ENCODE measurements at regions not wholly inside any gene's neighbourhood (a gene's known extent, or its start where the extent isn't known, plus 50 kb on each side); places are given as distances from the start of the nearest gene placed in this dataset.

DNA sequence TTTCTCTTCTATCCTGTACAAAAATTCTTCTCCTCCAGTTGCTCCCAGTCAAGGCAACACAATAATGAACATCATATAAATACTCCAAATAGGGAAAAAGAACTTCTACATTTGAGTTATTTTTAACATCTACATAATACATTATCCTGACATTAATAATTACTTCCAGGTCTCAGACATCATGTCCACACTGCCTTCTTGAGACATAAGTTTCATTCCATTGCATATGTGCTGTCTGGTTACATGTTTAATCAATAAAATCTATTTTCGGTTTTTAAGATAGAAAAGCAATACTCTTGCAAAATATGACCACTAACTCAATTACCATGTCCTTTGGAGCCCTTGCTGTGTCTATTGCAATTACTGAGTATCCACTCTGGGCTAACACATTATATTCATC, 881.9 kb downstream of the GALC start:
- no peak overlapping the region for H3K4me3 ChIP-seq
- Mint-ChIP-seq H3K27ac (no peak overlapping the region), H3K27me3 (ENCODE audit: insufficient read depth, low read depth, poor library complexity) (no peaks in the 10 kb centered on the region), H3K4me3 (no peak overlapping the region), H3K36me3 (ENCODE audit: low read depth) (no peaks in the 10 kb centered on the region), H3K9me3 (no peaks in the 10 kb centered on the region), H3K4me1 (peaks cover 22% of the 10 kb centered on the region; the same call in 2 of the 3 replicates)
- ATAC-seq (no peak), DNase-seq (ENCODE audit: low spot score) (no peak)
- H3K4me2 ChIP-seq, result no peak overlapping the region
- no peaks in the 10 kb centered on the region for H3F3A ChIP-seq (replicated peaks; ENCODE audit: low read depth)
- no peak overlapping the region for H3K27ac ChIP-seq (ENCODE audit: low read depth)
- TF ChIP-seq, protein P1, sequence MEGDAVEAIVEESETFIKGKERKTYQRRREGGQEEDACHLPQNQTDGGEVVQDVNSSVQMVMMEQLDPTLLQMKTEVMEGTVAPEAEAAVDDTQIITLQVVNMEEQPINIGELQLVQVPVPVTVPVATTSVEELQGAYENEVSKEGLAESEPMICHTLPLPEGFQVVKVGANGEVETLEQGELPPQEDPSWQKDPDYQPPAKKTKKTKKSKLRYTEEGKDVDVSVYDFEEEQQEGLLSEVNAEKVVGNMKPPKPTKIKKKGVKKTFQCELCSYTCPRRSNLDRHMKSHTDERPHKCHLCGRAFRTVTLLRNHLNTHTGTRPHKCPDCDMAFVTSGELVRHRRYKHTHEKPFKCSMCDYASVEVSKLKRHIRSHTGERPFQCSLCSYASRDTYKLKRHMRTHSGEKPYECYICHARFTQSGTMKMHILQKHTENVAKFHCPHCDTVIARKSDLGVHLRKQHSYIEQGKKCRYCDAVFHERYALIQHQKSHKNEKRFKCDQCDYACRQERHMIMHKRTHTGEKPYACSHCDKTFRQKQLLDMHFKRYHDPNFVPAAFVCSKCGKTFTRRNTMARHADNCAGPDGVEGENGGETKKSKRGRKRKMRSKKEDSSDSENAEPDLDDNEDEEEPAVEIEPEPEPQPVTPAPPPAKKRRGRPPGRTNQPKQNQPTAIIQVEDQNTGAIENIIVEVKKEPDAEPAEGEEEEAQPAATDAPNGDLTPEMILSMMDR (conservative IDR thresholded peaks at IDR 0.05; ENCODE audit: low read depth in 2 of 2), result no peak
- no peaks in the 10 kb centered on the region for H3K36me3 ChIP-seq (ENCODE audit: insufficient read depth)
- H3K4me1 ChIP-seq (ENCODE audit: insufficient read depth), result peaks cover 21% of the 10 kb centered on the region
- no peak overlapping the region for H2AFZ ChIP-seq
- no peaks in the 10 kb centered on the region for H4K20me1 ChIP-seq (replicated peaks; ENCODE audit: insufficient read depth)
- no peaks in the 10 kb centered on the region for H3K27me3 ChIP-seq (ENCODE audit: insufficient read depth)
- H3K79me2 ChIP-seq (replicated peaks; ENCODE audit: insufficient read depth), result no peaks in the 10 kb centered on the region
- H3K9me2 ChIP-seq (ENCODE audit: insufficient read depth), result 0 out of 2 replicates have a peak, but pooled peaks cover 3% of the 10 kb centered on the region

DNA sequence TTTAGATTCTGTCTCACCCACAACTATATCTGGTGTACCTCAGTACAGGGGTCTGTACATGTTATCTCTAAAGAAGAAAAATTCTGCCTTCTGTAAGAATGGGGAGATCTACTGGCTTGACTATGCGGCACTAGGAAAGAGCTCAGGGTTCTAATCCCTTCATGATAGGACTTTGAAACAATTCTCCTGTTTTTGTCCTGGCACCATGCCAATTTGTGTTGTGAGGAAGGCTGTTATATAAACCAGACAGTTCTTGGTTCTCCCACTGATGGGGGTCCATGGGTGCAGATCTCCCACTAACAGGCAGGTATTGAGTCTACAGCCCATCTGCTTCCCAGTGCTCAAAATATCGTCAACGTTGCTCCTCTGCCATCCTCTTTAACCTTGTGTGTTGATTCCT, 883.7 kb downstream of the GALC start:
- Histone ChIP-seq H3K4me3 (no peak overlapping the region), H3K9me2 (ENCODE audit: insufficient read depth) (0 out of 2 replicates have a peak, but pooled peaks cover 3% of the 10 kb centered on the region), H3K4me2 (no peak overlapping the region), H3K27me3 (ENCODE audit: insufficient read depth) (no peaks in the 10 kb centered on the region), H2AFZ (no peak overlapping the region), H3K79me2 (replicated peaks; ENCODE audit: insufficient read depth) (no peaks in the 10 kb centered on the region), H3K36me3 (ENCODE audit: insufficient read depth) (no peaks in the 10 kb centered on the region), H3F3A (replicated peaks; ENCODE audit: low read depth) (no peaks in the 10 kb centered on the region), H3K4me1 (ENCODE audit: insufficient read depth) (peaks cover 7% of the 10 kb centered on the region), H3K27ac (ENCODE audit: low read depth) (no peak overlapping the region), H4K20me1 (replicated peaks; ENCODE audit: insufficient read depth) (no peaks in the 10 kb centered on the region)
- H3K27ac Mint-ChIP-seq, result no peak overlapping the region
- no peak for DNase-seq (ENCODE audit: low spot score)
- peaks cover 10% of the 10 kb centered on the region; the same call in 2 of the 3 replicates for H3K4me1 Mint-ChIP-seq
- H3K27me3 Mint-ChIP-seq (ENCODE audit: insufficient read depth, low read depth, poor library complexity), result no peaks in the 10 kb centered on the region
- H3K36me3 Mint-ChIP-seq (ENCODE audit: low read depth), result no peaks in the 10 kb centered on the region
- ATAC-seq, result no peak
- H3K9me3 Mint-ChIP-seq, result no peaks in the 10 kb centered on the region
- no peak overlapping the region for H3K4me3 Mint-ChIP-seq
- no peak for TF ChIP-seq ZNF331 (CRISPR knock-in tag; IDR thresholded peaks at IDR 0.05; ENCODE audit: low read depth)
- TF ChIP-seq EZH2phosphoT487 (IDR thresholded peaks at IDR 0.05; ENCODE audit: unreplicated experiment), result no peak
- TF ChIP-seq, protein P2, sequence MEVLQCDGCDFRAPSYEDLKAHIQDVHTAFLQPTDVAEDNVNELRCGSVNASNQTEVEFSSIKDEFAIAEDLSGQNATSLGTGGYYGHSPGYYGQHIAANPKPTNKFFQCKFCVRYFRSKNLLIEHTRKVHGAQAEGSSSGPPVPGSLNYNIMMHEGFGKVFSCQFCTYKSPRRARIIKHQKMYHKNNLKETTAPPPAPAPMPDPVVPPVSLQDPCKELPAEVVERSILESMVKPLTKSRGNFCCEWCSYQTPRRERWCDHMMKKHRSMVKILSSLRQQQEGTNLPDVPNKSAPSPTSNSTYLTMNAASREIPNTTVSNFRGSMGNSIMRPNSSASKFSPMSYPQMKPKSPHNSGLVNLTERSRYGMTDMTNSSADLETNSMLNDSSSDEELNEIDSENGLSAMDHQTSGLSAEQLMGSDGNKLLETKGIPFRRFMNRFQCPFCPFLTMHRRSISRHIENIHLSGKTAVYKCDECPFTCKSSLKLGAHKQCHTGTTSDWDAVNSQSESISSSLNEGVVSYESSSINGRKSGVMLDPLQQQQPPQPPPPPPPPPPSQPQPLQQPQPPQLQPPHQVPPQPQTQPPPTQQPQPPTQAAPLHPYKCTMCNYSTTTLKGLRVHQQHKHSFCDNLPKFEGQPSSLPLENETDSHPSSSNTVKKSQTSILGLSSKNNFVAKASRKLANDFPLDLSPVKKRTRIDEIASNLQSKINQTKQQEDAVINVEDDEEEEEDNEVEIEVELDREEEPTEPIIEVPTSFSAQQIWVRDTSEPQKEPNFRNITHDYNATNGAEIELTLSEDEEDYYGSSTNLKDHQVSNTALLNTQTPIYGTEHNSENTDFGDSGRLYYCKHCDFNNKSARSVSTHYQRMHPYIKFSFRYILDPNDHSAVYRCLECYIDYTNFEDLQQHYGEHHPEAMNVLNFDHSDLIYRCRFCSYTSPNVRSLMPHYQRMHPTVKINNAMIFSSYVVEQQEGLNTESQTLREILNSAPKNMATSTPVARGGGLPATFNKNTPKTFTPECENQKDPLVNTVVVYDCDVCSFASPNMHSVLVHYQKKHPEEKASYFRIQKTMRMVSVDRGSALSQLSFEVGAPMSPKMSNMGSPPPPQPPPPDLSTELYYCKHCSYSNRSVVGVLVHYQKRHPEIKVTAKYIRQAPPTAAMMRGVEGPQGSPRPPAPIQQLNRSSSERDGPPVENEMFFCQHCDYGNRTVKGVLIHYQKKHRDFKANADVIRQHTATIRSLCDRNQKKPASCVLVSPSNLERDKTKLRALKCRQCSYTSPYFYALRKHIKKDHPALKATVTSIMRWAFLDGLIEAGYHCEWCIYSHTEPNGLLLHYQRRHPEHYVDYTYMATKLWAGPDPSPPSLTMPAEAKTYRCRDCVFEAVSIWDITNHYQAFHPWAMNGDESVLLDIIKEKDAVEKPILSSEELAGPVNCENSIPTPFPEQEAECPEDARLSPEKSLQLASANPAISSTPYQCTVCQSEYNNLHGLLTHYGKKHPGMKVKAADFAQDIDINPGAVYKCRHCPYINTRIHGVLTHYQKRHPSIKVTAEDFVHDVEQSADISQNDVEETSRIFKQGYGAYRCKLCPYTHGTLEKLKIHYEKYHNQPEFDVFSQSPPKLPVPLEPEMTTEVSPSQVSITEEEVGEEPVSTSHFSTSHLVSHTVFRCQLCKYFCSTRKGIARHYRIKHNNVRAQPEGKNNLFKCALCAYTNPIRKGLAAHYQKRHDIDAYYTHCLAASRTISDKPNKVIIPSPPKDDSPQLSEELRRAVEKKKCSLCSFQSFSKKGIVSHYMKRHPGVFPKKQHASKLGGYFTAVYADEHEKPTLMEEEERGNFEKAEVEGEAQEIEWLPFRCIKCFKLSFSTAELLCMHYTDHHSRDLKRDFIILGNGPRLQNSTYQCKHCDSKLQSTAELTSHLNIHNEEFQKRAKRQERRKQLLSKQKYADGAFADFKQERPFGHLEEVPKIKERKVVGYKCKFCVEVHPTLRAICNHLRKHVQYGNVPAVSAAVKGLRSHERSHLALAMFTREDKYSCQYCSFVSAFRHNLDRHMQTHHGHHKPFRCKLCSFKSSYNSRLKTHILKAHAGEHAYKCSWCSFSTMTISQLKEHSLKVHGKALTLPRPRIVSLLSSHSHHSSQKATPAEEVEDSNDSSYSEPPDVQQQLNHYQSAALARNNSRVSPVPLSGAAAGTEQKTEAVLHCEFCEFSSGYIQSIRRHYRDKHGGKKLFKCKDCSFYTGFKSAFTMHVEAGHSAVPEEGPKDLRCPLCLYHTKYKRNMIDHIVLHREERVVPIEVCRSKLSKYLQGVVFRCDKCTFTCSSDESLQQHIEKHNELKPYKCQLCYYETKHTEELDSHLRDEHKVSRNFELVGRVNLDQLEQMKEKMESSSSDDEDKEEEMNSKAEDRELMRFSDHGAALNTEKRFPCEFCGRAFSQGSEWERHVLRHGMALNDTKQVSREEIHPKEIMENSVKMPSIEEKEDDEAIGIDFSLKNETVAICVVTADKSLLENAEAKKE (CRISPR knock-in tag; IDR thresholded peaks at IDR 0.05), result no peak
- no peak for TF ChIP-seq CREB1 (CRISPR knock-in tag; IDR thresholded peaks at IDR 0.05; ENCODE audit: low read depth)
- TF ChIP-seq, protein P3, sequence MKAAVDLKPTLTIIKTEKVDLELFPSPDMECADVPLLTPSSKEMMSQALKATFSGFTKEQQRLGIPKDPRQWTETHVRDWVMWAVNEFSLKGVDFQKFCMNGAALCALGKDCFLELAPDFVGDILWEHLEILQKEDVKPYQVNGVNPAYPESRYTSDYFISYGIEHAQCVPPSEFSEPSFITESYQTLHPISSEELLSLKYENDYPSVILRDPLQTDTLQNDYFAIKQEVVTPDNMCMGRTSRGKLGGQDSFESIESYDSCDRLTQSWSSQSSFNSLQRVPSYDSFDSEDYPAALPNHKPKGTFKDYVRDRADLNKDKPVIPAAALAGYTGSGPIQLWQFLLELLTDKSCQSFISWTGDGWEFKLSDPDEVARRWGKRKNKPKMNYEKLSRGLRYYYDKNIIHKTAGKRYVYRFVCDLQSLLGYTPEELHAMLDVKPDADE (IDR thresholded peaks at IDR 0.05), result no peak
- no peak for TF ChIP-seq ZNF114 (CRISPR knock-in tag; IDR thresholded peaks at IDR 0.05)
- TF ChIP-seq NANOG (IDR thresholded peaks at IDR 0.05; ENCODE audit: borderline replicate concordance), result no peak
- TF ChIP-seq, protein P1 (conservative IDR thresholded peaks at IDR 0.05; ENCODE audit: low read depth in 2 of 2), result no peak
- TF ChIP-seq POLR2AphosphoS5 (IDR thresholded peaks at IDR 0.05; ENCODE audit: low read depth), result no peak
- TF ChIP-seq EZH2 (IDR thresholded peaks at IDR 0.05; ENCODE audit: low read depth, unreplicated experiment), result no peak
- no peak for TF ChIP-seq STAT1 (IDR thresholded peaks at IDR 0.05; ENCODE audit: unreplicated experiment)
- no peak for TF ChIP-seq JUNB (IDR thresholded peaks at IDR 0.05; ENCODE audit: unreplicated experiment)

All from GM23338 (cell line).